CD14-positive monocyte (primary cell): ENCODE measurements at regions not wholly inside any gene's neighbourhood (a gene's known extent, or its start where the extent isn't known, plus 50 kb on each side); places are given as distances from the start of the nearest gene placed in this dataset.

Experiments used
- DNase-seq, 3 donors: peaks; one replicate each; pipeline ENCODE4 v3.0.0-alpha.2; 2011 to 2022
- H2AFZ ChIP-seq: 2 replicates; pipeline ENCODE4 v1.6.0; 2012; ENCODE audit warnings: mild to moderate bottlenecking, low read depth, low read length, inconsistent platforms; ENCODE audit not compliant: insufficient read depth, poor library complexity, severe bottlenecking
- H3K27ac ChIP-seq, 2 donors: 1 replicate in 1 of 2; 2 replicates in 1 of 2; pipeline ENCODE4 v1.5.1; 2012 to 2013; ENCODE audit warnings: low read length in 2 of 2, control low read depth in 1 of 2, inconsistent platforms in 1 of 2, low read depth in 1 of 2, mild to moderate bottlenecking in 1 of 2
- H3K27me3 ChIP-seq, 2 donors: one replicate each; pipeline versions ENCODE4 v1.6.0 to v1.6.1; 2011 to 2013; ENCODE audit warnings: low read length in 2 of 2; ENCODE audit not compliant: control insufficient read depth in 2 of 2, insufficient read depth in 2 of 2
- H3K36me3 ChIP-seq, 2 donors: replicated peaks in 1 of 2; 1 replicate in 1 of 2; 2 replicates in 1 of 2; pipeline versions ENCODE4 v1.5.1 to v1.6.1; 2012 to 2013; ENCODE audit warnings: low read length in 2 of 2, control low read depth in 1 of 2, inconsistent platforms in 1 of 2, mild to moderate bottlenecking in 1 of 2; ENCODE audit not compliant: insufficient read depth in 2 of 2, control insufficient read depth in 1 of 2
- H3K4me1 ChIP-seq, 2 donors: 1 replicate in 1 of 2; 2 replicates in 1 of 2; pipeline versions ENCODE4 v1.5.1 to v1.6.1; 2012 to 2013; ENCODE audit warnings: low read length in 2 of 2, control low read depth in 1 of 2, inconsistent platforms in 1 of 2, mild to moderate bottlenecking in 1 of 2, moderate library complexity in 1 of 2; ENCODE audit not compliant: insufficient read depth in 2 of 2, control insufficient read depth in 1 of 2
- H3K4me2 ChIP-seq: replicated peaks from 2 replicates; pipeline ENCODE3; 2012; ENCODE audit warnings: low read length, moderate library complexity, mild to moderate bottlenecking; ENCODE audit not compliant: poor library complexity, severe bottlenecking; ENCODE audit errors: extremely low read depth
- H3K4me3 ChIP-seq, 3 experiments: fragments of 200-600 bp in 1 of 3; sonication (generic) in 1 of 3; replicated peaks in 1 of 3; 1 replicate in 2 of 3; 2 replicates in 1 of 3; pipeline ENCODE4 v1.5.1; 2011 to 2013; ENCODE audit warnings: low read length in 3 of 3, mild to moderate bottlenecking in 3 of 3, control low read depth in 2 of 3, low read depth in 2 of 3, inconsistent platforms in 1 of 3, moderate library complexity in 1 of 3
- H3K79me2 ChIP-seq: 2 replicates; pipeline ENCODE4 v1.6.0; 2012; ENCODE audit warnings: mild to moderate bottlenecking, control low read depth, inconsistent platforms, low read length, moderate library complexity; ENCODE audit not compliant: insufficient read depth
- H3K9ac ChIP-seq: 2 replicates; pipeline ENCODE4 v1.6.0; 2017; ENCODE audit warnings: low read length, mild to moderate bottlenecking; ENCODE audit not compliant: insufficient read depth, poor library complexity, severe bottlenecking
- H3K9me3 ChIP-seq, 2 donors: replicated peaks in 1 of 2; 1 replicate in 1 of 2; 2 replicates in 1 of 2; pipeline versions ENCODE4 v1.5.1 to v1.6.1; 2012 to 2013; ENCODE audit warnings: low read length in 2 of 2, control low read depth in 1 of 2; ENCODE audit not compliant: control insufficient read depth in 1 of 2, insufficient read depth in 1 of 2
- H4K20me1 ChIP-seq: 2 replicates; pipeline ENCODE4 v1.6.0; 2012; ENCODE audit warnings: mild to moderate bottlenecking, low read length, control low read depth, moderate library complexity; ENCODE audit not compliant: insufficient read depth
- H3K27ac Mint-ChIP-seq, 7 donors: one replicate each; pipeline ENCODE4 v1.8.0; 2020; ENCODE audit warnings: mild to moderate bottlenecking in 7 of 7, mixed read lengths in 7 of 7, moderate library complexity in 6 of 7, inconsistent platforms in 2 of 7
- H3K27me3 Mint-ChIP-seq, 3 donors: one replicate each; pipeline ENCODE4 v1.8.0; 2021 to 2022; ENCODE audit warnings: low read depth in 3 of 3, mild to moderate bottlenecking in 3 of 3, mixed read lengths in 3 of 3, moderate library complexity in 3 of 3, inconsistent platforms in 1 of 3
- H3K36me3 Mint-ChIP-seq, 2 donors: one replicate each; pipeline ENCODE4 v1.8.0; 2020; ENCODE audit warnings: mixed read lengths in 2 of 2, inconsistent platforms in 1 of 2, mild to moderate bottlenecking in 1 of 2
- H3K4me1 Mint-ChIP-seq: one replicate; pipeline ENCODE4 v1.8.0; 2020; ENCODE audit warnings: mild to moderate bottlenecking, mixed read lengths
- H3K4me3 Mint-ChIP-seq, 2 donors: one replicate each; pipeline ENCODE4 v1.8.0; 2020; ENCODE audit warnings: mild to moderate bottlenecking in 2 of 2, mixed read lengths in 2 of 2, moderate library complexity in 1 of 2
- H3K9me3 Mint-ChIP-seq, 7 donors: one replicate each; pipeline ENCODE4 v1.8.0; 2020 to 2022; ENCODE audit warnings: mixed read lengths in 7 of 7, mild to moderate bottlenecking in 6 of 7, moderate library complexity in 6 of 7, inconsistent platforms in 2 of 7
- WGBS: methylation state at CpG from one replicate; pipeline ENCODE4 v1.1.5; 2013; ENCODE audit warnings: missing lambda C conversion rate; ENCODE audit not compliant: insufficient coverage; 5-methylcytosine and 5-hydroxymethylcytosine counted together
- intact Hi-C, 2 donors: fragments of 100-400 bp; cut with micrococcal nuclease; formaldehyde crosslinking; loops; one replicate each; pipeline versions ENCODE4 v1.15.0 to v1.15.1; 2023
- TF ChIP-seq, protein P1 (sequence below): fragments of 200-600 bp; IDR thresholded peaks from one replicate; pipeline ENCODE4 v1.8.0; 2022; ENCODE audit warnings: antibody characterized with exemption, mild to moderate bottlenecking

DNA sequence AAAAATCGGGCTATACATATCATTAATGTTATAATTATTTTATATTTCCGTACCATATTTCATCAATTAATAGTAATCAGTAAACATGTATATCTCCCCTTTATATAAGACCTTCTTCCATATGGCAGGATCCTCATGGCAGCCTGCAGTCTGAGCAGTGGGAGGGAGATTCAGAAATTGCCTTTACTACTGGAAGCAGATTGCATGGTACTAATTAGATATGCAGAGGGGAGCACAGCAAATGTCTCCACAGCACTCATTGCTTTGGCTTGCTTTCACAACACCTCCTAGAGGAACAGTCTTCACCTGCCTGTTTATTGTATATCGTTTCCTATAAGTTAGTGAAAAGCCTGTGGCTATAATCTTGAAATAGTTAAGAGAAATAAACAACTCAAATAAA, 585.8 kb upstream of the GOT2 start:
- WGBS, result no CpG with 5 or more reads among the region's 3 CpGs
- Mint-ChIP-seq H3K4me3 (no peak overlapping the region), H3K9me3 (peaks cover 0 to 8% (median 2%) of the 10 kb centered on the region in 7 donors), H3K27ac (no peak overlapping the region), H3K36me3 (no peaks in the 10 kb centered on the region), H3K4me1 (no peaks in the 10 kb centered on the region), H3K27me3 (peaks cover 0 to 5% (median 0%) of the 10 kb centered on the region in 3 donors)
- no peak overlapping the region for H3K4me3 ChIP-seq
- H3K4me1 ChIP-seq, result no peaks in the 10 kb centered on the region
- H3K36me3 ChIP-seq, result no peaks in the 10 kb centered on the region
- H2AFZ ChIP-seq, result no peak overlapping the region
- H4K20me1 ChIP-seq, result no peaks in the 10 kb centered on the region
- no peaks in the 10 kb centered on the region for H3K79me2 ChIP-seq
- H3K27me3 ChIP-seq, result no peaks in the 10 kb centered on the region
- TF ChIP-seq, protein P1, sequence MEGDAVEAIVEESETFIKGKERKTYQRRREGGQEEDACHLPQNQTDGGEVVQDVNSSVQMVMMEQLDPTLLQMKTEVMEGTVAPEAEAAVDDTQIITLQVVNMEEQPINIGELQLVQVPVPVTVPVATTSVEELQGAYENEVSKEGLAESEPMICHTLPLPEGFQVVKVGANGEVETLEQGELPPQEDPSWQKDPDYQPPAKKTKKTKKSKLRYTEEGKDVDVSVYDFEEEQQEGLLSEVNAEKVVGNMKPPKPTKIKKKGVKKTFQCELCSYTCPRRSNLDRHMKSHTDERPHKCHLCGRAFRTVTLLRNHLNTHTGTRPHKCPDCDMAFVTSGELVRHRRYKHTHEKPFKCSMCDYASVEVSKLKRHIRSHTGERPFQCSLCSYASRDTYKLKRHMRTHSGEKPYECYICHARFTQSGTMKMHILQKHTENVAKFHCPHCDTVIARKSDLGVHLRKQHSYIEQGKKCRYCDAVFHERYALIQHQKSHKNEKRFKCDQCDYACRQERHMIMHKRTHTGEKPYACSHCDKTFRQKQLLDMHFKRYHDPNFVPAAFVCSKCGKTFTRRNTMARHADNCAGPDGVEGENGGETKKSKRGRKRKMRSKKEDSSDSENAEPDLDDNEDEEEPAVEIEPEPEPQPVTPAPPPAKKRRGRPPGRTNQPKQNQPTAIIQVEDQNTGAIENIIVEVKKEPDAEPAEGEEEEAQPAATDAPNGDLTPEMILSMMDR, result no peak
- intact Hi-C loops, result no loop called here
- no peak overlapping the region for H3K27ac ChIP-seq
- H3K9ac ChIP-seq, result no peak overlapping the region
- no peaks in the 10 kb centered on the region for H3K9me3 ChIP-seq
- DNase-seq, result no peak
- no peak overlapping the region for H3K4me2 ChIP-seq

DNA sequence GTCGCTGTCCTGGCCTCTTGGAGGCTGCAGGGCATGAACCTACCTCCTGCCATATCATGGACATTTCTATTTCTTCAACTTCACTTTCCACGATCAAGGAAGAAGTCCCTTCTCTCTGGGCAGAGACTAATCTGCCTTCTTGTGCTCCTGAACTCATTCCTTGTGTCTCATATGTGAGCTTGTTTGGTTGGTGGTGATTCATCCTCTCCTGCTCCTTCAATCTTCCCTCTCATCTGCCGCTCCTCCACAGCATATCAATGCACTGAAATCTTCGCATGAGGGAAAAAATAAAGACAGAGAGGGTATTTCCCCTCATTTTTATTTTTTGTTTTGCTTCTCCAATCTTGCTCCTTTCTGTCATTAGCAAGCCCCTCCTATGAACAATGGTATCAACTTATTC, 571.7 kb upstream of the GOT2 start:
- Histone ChIP-seq H3K9me3 (no peaks in the 10 kb centered on the region), H3K27me3 (no peaks in the 10 kb centered on the region), H3K4me2 (no peak overlapping the region), H3K27ac (no peak overlapping the region), H3K4me3 (no peak overlapping the region), H4K20me1 (no peaks in the 10 kb centered on the region), H3K79me2 (no peaks in the 10 kb centered on the region), H3K4me1 (no peaks in the 10 kb centered on the region), H3K9ac (no peak overlapping the region), H2AFZ (no peak overlapping the region), H3K36me3 (no peaks in the 10 kb centered on the region)
- Mint-ChIP-seq H3K9me3 (peaks cover 0 to 5% (median 0%) of the 10 kb centered on the region in 7 donors), H3K27me3 (peaks cover 0 to 2% (median 2%) of the 10 kb centered on the region in 3 donors), H3K4me1 (no peaks in the 10 kb centered on the region), H3K4me3 (no peak overlapping the region), H3K36me3 (no peaks in the 10 kb centered on the region), H3K27ac (no peak overlapping the region)
- TF ChIP-seq, protein P1, result no peak
- intact Hi-C loops, result no loop called here
- no CpG with 5 or more reads among the region's 4 CpGs for WGBS
- no peak for DNase-seq
